ENCODE measurements at regions not wholly inside any gene's neighbourhood (a gene's known extent, or its start where the extent isn't known, plus 50 kb on each side); places are given as distances from the start of the nearest gene placed in this dataset.
"Not testable (repeated sequence)": the region's sequence is repeated elsewhere in the genome, so short reads cannot be mapped to it uniquely, and the experiment has no call there.

DNA sequence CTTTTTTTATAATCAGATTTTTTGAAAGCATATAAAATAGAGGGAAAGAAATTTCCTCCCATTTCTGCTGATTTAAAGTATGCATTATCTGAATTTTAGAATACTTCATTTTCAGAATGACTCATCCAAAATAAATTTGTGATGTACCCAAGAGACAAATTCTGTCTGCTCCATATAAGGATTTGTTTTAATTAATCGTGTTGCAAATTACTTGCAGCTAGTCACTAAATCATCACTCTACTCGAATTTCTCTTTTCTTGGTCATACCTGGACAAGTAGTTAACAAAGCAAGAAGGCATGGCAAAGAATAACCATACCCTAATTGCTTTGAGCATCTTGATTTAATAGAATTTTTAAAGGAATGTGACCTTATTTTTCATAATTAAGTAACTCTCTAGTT, 284.1 kb upstream of the GRAMD2B start:
- POLR2A ChIA-PET: no interaction called here

DNA sequence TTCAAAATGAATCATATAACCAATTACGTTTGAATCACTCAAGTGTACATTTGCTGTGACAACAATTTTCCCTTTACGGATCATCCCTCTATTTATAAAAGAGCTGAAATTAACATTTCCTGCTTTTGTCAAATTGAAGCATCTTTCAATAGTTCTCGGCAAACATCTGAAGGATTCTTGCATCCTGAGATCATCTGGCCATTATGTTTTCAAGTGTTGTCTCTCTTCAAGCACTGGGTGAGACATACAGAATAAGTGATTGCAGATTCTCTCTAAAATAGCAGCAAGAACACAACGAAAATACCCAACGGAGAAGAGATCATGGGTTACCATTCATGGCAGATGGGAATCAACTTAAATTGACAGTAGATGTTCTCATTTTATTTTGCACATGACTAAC, 283.4 kb upstream of the GRAMD2B start:
- Mint-ChIP-seq H3K9me3 (peaks cover 0 to 34% (median 11%) of the 10 kb centered on the region in 9 donors), H3K27me3 (no peaks in the 10 kb centered on the region), H3K27ac (no peak overlapping the region), H3K4me1 (no peaks in the 10 kb centered on the region), H3K4me3 (no peak overlapping the region), H3K36me3 (peaks cover 0 to 5% (median 0%) of the 10 kb centered on the region in 3 donors)
- ATAC-seq (no peak), DNase-seq (no peak)
- POLR2A ChIA-PET: no interaction called here

More for the DNA sequence above, 284.1 kb upstream of the GRAMD2B start:
- Mint-ChIP-seq H3K27me3 (no peaks in the 10 kb centered on the region), H3K36me3 (peaks cover 0 to 5% (median 0%) of the 10 kb centered on the region in 3 donors), H3K27ac (no peak overlapping the region), H3K4me3 (no peak overlapping the region), H3K9me3 (peaks cover 0 to 34% (median 11%) of the 10 kb centered on the region in 9 donors), H3K4me1 (no peaks in the 10 kb centered on the region)
- ATAC-seq (no peak), DNase-seq (no peak)

DNA sequence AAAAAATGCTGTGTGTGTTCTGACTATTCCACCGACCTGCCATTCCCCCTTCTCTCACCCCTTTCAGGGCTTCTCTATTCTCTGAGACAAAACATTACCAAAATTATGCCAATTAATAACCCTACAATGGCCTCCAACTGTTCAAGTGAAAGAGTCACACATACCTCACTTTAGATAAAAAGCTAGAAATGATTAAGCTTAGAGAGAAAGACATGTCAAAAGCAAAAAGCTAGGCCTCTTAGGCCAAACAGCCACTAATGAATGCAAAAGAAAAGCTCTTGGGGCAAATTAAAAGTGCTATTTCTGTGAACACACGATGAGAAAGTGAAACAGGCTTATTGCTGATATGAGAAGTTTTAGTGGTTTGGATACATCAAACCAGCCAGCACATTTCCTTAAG, 279.6 kb upstream of the GRAMD2B start:
- ATAC-seq (no peak), DNase-seq (no peak)
- H3K4me1 Mint-ChIP-seq: peaks cover 0 to 2% (median 0%) of the 10 kb centered on the region in 4 donors
- no peaks in the 10 kb centered on the region for H3K27me3 Mint-ChIP-seq
- H3K27ac Mint-ChIP-seq: no peak overlapping the region
- POLR2A ChIA-PET: no interaction called here
- peaks cover 0 to 5% (median 0%) of the 10 kb centered on the region in 3 donors for H3K36me3 Mint-ChIP-seq
- no peak overlapping the region for H3K4me3 Mint-ChIP-seq
- peaks cover 2 to 26% (median 18%) of the 10 kb centered on the region in 9 donors for H3K9me3 Mint-ChIP-seq

DNA sequence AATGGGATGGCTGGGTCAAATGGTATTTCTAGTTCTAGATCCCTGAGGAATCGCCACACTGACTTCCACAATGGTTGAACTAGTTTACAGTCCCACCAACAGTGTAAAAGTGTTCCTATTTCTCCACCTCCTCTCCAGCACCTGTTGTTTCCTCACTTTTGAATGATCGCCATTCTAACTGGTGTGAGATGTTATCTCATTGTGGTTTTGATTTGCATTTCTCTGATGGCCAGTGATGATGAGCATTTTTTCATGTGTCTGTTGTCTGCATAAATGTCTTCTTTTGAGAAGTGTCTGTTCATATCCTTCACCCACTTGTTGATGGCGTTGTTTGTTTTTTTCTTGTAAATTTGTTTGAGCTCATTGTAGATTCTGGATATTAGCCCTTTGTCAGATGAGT, 272.9 kb upstream of the GRAMD2B start:
- H3K27ac Mint-ChIP-seq, H3K4me3 Mint-ChIP-seq, DNase-seq, H3K27me3 Mint-ChIP-seq, H3K4me1 Mint-ChIP-seq, POLR2A ChIA-PET, ATAC-seq, H3K36me3 Mint-ChIP-seq: not testable (repeated sequence)
- peaks cover 7 to 29% (median 11%) of the 10 kb centered on the region in 9 donors for H3K9me3 Mint-ChIP-seq

DNA sequence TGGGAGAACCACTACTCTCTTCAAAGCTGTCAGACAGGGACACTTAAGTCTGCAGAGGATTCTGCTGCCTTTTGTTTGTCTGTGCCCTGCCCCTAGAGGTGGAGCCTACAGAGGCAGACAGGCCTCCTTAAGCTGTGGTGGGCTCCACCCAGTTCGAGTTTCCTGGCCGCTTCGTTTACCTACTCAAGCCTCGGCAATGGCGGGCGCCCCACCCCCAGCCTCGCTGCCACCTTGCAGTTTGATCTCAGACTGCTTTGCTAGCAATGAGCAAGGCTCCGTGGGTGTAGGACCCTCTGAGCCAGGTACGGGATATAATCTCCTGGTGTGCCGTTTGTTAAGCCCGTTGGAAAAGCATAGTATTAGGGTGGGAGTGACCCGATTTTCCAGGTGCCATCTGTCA, 267.9 kb upstream of the GRAMD2B start:
- DNase-seq, H3K27me3 Mint-ChIP-seq, H3K4me3 Mint-ChIP-seq, H3K27ac Mint-ChIP-seq, ATAC-seq, POLR2A ChIA-PET, H3K4me1 Mint-ChIP-seq: not testable (repeated sequence)
- peaks cover 0 to 49% (median 32%) of the 10 kb centered on the region in 9 donors for H3K9me3 Mint-ChIP-seq
- peaks cover 0 to 18% (median 2%) of the 10 kb centered on the region in 3 donors for H3K36me3 Mint-ChIP-seq

DNA sequence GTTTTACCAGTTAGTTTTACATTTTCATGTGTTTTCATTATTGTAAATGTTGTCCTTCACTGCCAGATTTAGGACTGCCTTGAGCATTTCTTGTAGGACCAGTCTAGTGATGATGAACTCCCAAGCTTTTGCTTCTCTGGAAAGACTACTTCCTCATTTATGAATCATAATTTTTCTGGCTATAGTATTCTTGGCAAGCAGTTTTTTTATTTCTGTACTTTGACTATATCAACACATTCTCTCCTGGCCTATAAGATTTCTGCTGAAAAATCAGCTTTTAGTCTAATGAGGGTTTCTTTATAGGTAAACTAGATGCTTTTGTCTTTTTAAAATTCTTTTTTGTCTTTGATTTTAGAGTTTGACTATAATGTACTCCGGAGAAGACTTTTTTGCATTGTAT, 256.8 kb upstream of the GRAMD2B start:
- DNase-seq: no peak
- Mint-ChIP-seq H3K27ac (no peak overlapping the region), H3K9me3 (peaks cover 9 to 41% (median 28%) of the 10 kb centered on the region in 9 donors), H3K36me3 (peaks cover 0 to 22% (median 2%) of the 10 kb centered on the region in 3 donors), H3K4me3 (no peak overlapping the region), H3K4me1 (no peaks in the 10 kb centered on the region), H3K27me3 (no peaks in the 10 kb centered on the region)
- ATAC-seq: no peak
- POLR2A ChIA-PET: no interaction called here

DNA sequence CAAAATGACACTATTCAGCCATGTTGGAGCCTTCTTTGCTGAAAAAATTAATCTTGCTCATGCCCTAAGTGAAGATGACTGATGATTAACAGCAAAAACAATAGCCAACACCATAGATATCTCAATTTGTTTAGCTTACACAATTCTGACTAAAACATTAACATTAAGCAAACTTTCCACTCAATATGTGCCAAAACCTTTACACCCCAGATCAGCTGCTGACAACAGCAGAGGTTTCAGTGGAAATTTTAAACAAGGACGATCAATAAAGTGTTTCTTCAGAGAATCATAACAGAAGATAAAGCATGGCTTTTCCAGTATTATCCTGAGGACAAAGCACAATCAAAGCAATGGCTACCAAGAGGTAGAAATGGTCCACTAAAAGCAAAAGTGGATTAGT, 254.4 kb upstream of the GRAMD2B start:
- Mint-ChIP-seq H3K36me3 (peaks cover 0 to 26% (median 2%) of the 10 kb centered on the region in 3 donors), H3K27me3 (no peaks in the 10 kb centered on the region), H3K4me3 (no peak overlapping the region), H3K4me1 (no peaks in the 10 kb centered on the region), H3K27ac (no peak overlapping the region), H3K9me3 (peaks cover 9 to 59% (median 34%) of the 10 kb centered on the region in 9 donors)
- DNase-seq: no peak
- ATAC-seq: no peak
- POLR2A ChIA-PET: no interaction called here

DNA sequence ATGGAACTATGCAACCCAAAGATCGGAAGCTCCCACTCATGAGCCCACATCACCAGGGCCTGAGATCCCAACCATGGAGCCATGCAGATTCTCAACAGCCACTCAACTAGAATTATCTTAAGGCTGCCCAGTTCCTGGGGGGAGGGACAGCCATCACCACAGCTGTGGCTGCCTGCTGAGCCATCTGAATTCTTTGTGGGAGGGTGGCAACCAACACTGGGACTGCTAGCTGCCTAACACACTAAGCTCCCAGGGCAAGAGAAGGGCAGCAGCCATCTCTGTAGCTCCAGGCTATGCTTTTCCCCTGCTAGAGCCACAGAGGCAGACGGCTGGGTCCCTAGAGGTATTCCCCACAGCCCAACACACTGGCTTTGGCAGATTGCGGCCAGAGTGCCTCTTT, 251.3 kb upstream of the GRAMD2B start:
- ATAC-seq (no peak), DNase-seq (no peak)
- POLR2A ChIA-PET: no interaction called here
- Mint-ChIP-seq H3K9me3 (peaks cover 7 to 55% (median 28%) of the 10 kb centered on the region in 9 donors), H3K27ac (no peak overlapping the region), H3K27me3 (no peaks in the 10 kb centered on the region), H3K36me3 (peaks cover 0 to 18% (median 2%) of the 10 kb centered on the region in 3 donors), H3K4me1 (no peaks in the 10 kb centered on the region), H3K4me3 (no peak overlapping the region)

DNA sequence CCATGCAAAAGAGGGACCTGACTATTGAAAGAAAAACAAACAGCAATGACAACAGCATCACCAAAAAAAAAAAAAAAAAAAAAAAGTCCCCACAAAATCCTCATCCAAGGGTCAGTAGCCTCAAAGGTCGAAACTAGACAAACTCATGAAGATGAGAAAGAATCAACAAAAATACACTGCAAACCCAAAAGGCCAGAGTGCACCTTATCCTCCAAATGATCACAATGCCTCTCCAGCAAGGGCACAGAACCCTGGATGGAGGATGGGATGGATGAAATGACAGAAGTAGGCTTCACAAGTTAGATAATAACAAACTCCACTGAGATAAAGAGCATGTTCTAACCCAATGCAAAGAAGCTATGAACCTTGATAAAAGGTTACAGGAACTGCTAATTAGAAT, 250.4 kb upstream of the GRAMD2B start:
- Mint-ChIP-seq H3K4me1 (no peaks in the 10 kb centered on the region), H3K36me3 (peaks cover 0 to 11% (median 2%) of the 10 kb centered on the region in 3 donors)
- POLR2A ChIA-PET: no interaction called here

DNA sequence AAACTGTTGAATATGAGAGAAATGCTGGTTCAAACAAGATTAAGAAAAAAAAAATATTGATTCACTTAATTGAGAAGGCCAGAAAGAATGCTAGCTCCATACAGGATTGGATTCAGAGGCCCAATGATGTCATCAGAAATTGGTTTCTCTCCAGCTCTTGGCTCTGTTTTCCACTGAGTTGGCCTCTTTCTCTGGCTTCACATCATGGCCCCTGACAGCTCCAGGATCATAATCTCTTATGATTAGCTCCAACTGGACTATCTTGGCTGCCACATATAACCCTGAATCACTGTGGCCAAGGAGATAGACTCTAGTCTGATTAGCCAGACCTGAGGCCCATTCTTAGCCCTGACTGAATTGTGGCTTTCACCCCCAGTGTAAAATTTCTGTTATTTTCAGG, 244.7 kb upstream of the GRAMD2B start:
- no peak overlapping the region for H3K27ac Mint-ChIP-seq
- DNase-seq (no peak), ATAC-seq (no peak)
- H3K9me3 Mint-ChIP-seq: peaks cover 7 to 53% (median 16%) of the 10 kb centered on the region in 9 donors
- H3K27me3 Mint-ChIP-seq: no peaks in the 10 kb centered on the region
- no peak overlapping the region for H3K4me3 Mint-ChIP-seq
- no peaks in the 10 kb centered on the region for H3K4me1 Mint-ChIP-seq
- POLR2A ChIA-PET: no interaction called here
- H3K36me3 Mint-ChIP-seq: no peaks in the 10 kb centered on the region

More for the DNA sequence above, 250.4 kb upstream of the GRAMD2B start:
- no peak overlapping the region for H3K27ac Mint-ChIP-seq
- H3K9me3 Mint-ChIP-seq: peaks cover 7 to 50% (median 23%) of the 10 kb centered on the region in 9 donors
- no peaks in the 10 kb centered on the region for H3K27me3 Mint-ChIP-seq
- DNase-seq: no peak
- ATAC-seq: no peak
- no peak overlapping the region for H3K4me3 Mint-ChIP-seq

DNA sequence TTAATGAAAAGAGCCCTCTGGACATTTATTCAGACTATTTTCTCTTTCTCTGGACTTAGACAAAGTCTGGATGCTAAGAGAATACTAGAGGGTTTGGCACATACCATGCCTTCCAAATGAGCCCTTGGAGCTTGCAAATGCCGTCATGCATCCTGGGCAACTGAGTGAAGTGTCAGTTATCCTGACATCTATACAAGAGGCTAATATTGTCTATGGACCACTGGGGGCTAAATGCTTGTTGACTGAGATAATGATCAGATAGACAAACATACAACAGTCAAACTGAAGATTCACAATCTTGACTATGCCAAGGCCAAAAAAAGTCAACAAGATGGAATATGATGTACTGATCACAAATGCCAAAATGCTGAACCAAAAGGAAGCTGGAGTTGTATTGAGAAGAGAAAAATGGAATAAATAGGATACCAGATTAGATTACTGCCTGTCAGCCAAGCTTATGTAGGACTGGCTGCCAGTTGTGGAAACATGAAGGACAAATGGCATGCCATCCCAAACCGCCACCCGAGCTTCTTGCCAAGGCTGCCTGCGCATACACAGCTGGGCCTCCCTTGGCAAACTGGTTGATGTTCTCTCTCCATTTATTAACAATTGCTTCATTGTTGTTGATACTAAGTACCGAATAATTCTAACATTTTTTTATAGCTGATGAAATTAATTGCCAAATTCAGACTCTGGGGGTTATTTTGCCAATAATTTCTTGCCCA, 240.1 kb upstream of the GRAMD2B start:
- no peak for ATAC-seq
- no peaks in the 10 kb centered on the region for H3K4me1 Mint-ChIP-seq
- H3K9me3 Mint-ChIP-seq: peaks cover 0 to 24% (median 7%) of the 10 kb centered on the region in 9 donors
- POLR2A ChIA-PET: no interaction called here
- no peaks in the 10 kb centered on the region for H3K36me3 Mint-ChIP-seq
- no peaks in the 10 kb centered on the region for H3K27me3 Mint-ChIP-seq
- H3K4me3 Mint-ChIP-seq: no peak overlapping the region
- DNase-seq: no peak
- no peak overlapping the region for H3K27ac Mint-ChIP-seq

DNA sequence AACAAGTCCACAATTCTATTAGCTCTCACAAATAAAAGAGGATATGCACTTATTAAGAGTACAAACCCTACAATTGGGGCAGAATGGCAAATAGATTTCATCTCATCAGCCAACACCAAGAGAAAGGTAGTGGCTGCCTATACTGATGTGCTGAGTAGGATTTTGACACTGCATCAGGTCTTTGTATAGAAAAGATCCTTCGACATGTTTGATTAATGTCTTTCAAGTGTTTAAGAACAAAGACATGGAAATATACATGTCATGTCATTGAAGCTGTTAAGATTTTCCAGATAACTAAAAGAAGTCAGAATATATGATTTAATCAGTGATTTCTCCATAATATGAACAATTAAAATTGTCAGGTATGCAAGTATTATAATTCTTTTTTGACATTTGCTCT, 238.7 kb upstream of the GRAMD2B start:
- no peak overlapping the region for H3K4me3 Mint-ChIP-seq
- POLR2A ChIA-PET: no interaction called here
- no peaks in the 10 kb centered on the region for H3K27me3 Mint-ChIP-seq
- peaks cover 0 to 24% (median 7%) of the 10 kb centered on the region in 9 donors for H3K9me3 Mint-ChIP-seq
- DNase-seq (no peak), ATAC-seq (no peak)
- no peaks in the 10 kb centered on the region for H3K36me3 Mint-ChIP-seq
- no peaks in the 10 kb centered on the region for H3K4me1 Mint-ChIP-seq
- H3K27ac Mint-ChIP-seq: no peak overlapping the region

DNA sequence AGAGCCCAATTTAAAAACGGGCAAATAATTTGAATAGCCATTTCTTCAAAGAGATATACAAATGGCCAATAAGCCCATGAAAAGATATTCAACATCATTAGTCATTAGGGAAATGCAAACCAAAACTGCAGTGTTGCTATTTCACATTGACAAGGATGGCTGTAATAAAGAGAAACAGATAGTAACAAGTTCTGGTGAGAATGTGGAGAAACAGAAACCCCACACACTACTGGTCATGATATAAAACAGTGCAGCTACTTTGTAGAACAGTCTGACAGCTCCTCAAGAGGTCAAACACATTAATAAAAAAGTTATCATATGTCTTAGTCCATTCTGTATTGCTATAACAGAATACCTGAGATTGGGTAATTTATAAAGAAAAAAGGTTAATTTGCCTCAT, 237.0 kb upstream of the GRAMD2B start:
- H3K27ac Mint-ChIP-seq: no peak overlapping the region
- DNase-seq: no peak
- POLR2A ChIA-PET: no interaction called here
- H3K9me3 Mint-ChIP-seq: peaks cover 0 to 24% (median 7%) of the 10 kb centered on the region in 9 donors
- ATAC-seq: no peak
- no peak overlapping the region for H3K4me3 Mint-ChIP-seq
- H3K4me1 Mint-ChIP-seq: no peaks in the 10 kb centered on the region
- no peaks in the 10 kb centered on the region for H3K36me3 Mint-ChIP-seq
- no peaks in the 10 kb centered on the region for H3K27me3 Mint-ChIP-seq

DNA sequence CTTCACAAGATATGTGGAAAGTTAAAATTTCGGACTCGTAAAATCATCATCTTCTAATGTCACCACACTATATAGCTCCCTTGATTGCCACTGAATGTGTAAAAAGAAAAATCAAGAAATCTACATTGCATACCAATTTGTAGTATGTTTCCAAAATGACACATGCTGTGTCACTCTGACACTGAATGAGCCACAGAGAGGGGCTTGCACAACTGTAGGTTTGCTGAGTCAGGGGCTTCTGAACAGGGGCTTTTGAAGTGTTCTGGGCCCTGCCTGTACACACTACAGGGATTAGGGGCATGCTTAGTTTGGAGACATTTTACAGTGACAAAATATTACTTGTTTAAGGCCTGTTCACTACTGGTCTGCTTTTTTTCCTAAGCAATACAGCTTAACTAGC, 234.4 kb upstream of the GRAMD2B start:
- no peak overlapping the region for H3K4me3 Mint-ChIP-seq
- peaks cover 0 to 11% (median 5%) of the 10 kb centered on the region in 9 donors for H3K9me3 Mint-ChIP-seq
- no peaks in the 10 kb centered on the region for H3K27me3 Mint-ChIP-seq
- ATAC-seq (no peak), DNase-seq (no peak)
- H3K4me1 Mint-ChIP-seq: no peaks in the 10 kb centered on the region
- POLR2A ChIA-PET: no interaction called here
- H3K36me3 Mint-ChIP-seq: no peaks in the 10 kb centered on the region
- H3K27ac Mint-ChIP-seq: no peak overlapping the region
